Bronchial epithelial cell (primary cell): ENCODE measurements at regions not wholly inside any gene's neighbourhood (a gene's known extent, or its start where the extent isn't known, plus 50 kb on each side); places are given as distances from the start of the nearest gene placed in this dataset.
A peak's percentile ranks its signal among the peaks of the same experiment; 100 is the strongest.

Experiments
- DNase-seq: peaks from one replicate; pipeline ENCODE4 v3.0.0-alpha.2; 2010; ENCODE audit warnings: low read depth
- FAIRE-seq: peaks from 2 replicates; lab custom pipeline; 2011; peaks lifted over from hg19 to GRCh38; lab: Jason Lieb, UNC
- H3K27me3 ChIP-seq: 2 replicates; pipeline ENCODE4 v1.5.1; 2011; ENCODE audit warnings: low read length; ENCODE audit not compliant: control insufficient read depth, insufficient read depth
- H3K36me3 ChIP-seq: 2 replicates; pipeline ENCODE4 v1.5.1; 2011; ENCODE audit warnings: low read length; ENCODE audit not compliant: control insufficient read depth, insufficient read depth
- H3K4me3 ChIP-seq: 2 replicates; pipeline ENCODE4 v1.5.1; 2011; ENCODE audit warnings: mild to moderate bottlenecking, low read depth, low read length, control low read depth
- CTCF ChIP-seq: IDR thresholded peaks from 2 replicates; pipeline ENCODE4 v1.5.1; 2011; ENCODE audit warnings: mild to moderate bottlenecking, moderate library complexity, low read length, control low read depth, inconsistent platforms; ENCODE audit not compliant: insufficient read depth, severe bottlenecking

GRCh38 chr6:19443411-19443810 is 393.8 kb upstream of the ID4 start:
- no peak for TF ChIP-seq CTCF
- Histone ChIP-seq H3K4me3 (no peak overlapping the region), H3K27me3 (peaks cover 2% of the 10 kb centered on the region), H3K36me3 (no peaks in the 10 kb centered on the region)
- FAIRE-seq (peak; percentile 13), DNase-seq (no peak)

DNA sequence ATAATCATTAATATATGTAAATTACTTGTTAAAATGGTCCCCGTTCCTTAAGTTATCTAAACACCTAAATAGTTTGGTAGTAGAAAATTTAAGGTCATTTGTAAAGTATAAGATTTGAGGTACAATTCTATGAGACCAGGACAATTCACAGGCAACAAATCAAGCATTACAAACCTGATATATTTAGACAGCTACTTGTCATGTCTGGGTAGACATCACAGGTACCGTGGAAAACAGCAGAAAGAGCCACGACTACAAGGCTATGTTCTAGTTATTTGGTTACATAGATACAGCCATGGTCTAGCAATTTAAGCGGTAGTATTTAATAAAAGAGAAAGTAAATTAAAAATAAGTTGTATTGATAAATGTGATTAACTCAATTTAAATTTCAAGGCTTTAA is 393.1 kb upstream of the ID4 start:
- peaks cover 2% of the 10 kb centered on the region for H3K27me3 ChIP-seq
- H3K36me3 ChIP-seq, result no peaks in the 10 kb centered on the region
- FAIRE-seq, result no peak
- DNase-seq, result no peak
- no peak overlapping the region for H3K4me3 ChIP-seq
- TF ChIP-seq CTCF, result no peak

- DNase-seq (peak; percentile 45), FAIRE-seq (no peak)
- TF ChIP-seq CTCF, result no peak
- no peak overlapping the region for H3K4me3 ChIP-seq
- peaks cover 2% of the 10 kb centered on the region for H3K27me3 ChIP-seq
- H3K36me3 ChIP-seq, result no peaks in the 10 kb centered on the region
Measured at GRCh38 chr6:19444481-19444880, 392.7 kb upstream of the ID4 start.

DNA sequence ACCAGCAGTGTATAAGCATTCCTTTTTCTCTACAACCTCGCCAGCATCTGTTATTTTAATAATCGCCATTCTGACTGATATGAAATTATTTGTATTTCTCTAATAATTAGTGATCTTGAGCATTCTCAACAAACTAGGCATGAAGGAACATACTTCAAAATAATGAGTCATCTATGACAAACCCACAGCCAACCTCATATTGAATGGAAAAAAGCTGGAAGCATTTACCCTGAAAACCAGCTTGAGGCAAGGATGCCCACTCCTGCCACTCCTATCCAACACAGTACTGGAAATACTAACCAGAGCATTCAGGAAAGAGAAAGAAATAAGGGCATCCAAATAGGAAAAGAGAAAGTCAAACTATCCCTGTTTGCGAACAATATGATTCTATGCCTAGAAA is 390.6 kb upstream of the ID4 start:
- H3K27me3 ChIP-seq, result peaks cover 2% of the 10 kb centered on the region
- H3K36me3 ChIP-seq, result no peaks in the 10 kb centered on the region
- FAIRE-seq, result no peak
- TF ChIP-seq CTCF, result no peak
- H3K4me3 ChIP-seq, result no peak overlapping the region
- DNase-seq, result peak; percentile 39

DNA sequence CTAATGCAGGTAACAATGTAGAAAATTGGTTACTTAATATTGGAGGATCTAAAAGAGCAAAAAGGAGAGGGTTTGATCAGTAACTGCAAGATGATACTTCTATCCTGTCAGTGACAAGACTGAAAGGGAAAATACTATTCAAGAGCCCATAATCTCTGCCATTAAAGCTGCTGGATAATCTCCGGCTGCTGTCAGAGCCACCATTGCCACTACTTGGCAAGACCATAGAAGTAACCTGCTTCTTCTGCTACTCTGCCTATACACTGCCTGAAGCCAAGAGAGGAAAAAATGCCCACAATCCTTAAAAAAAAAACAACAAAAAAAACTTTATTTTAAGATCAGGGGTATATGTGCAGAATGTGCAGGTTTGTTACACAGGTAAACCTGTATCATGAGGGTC is 386.5 kb upstream of the ID4 start:
- Histone ChIP-seq H3K4me3 (no peak overlapping the region), H3K36me3 (no peaks in the 10 kb centered on the region), H3K27me3 (no peaks in the 10 kb centered on the region)
- DNase-seq (no peak), FAIRE-seq (no peak)
- TF ChIP-seq CTCF, result no peak

DNA sequence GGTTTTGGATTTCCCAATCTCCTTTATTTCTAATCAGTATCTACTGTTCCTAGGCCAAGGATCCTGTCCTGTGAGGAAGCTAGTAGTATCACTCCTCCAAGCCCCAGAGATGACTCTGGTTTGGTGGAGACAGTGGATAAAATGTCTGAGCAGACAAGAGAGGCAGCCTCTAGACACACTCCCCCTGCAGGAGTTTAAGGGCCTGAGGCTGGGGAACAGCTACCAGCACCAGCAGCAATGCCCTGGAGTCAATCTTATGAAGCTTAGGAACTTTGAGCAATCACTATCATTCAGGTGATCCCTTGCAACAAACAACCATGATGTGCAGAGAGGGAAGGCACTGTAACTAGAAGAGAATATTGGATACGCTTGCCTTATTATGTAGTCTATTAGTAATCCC is 384.7 kb upstream of the ID4 start:
- DNase-seq (no peak), FAIRE-seq (peak; percentile 23)
- no peaks in the 10 kb centered on the region for H3K36me3 ChIP-seq
- H3K4me3 ChIP-seq, result no peak overlapping the region
- TF ChIP-seq CTCF, result no peak
- H3K27me3 ChIP-seq, result no peaks in the 10 kb centered on the region
